ENCODE measurements at regions not wholly inside any gene's neighbourhood (a gene's known extent, or its start where the extent isn't known, plus 50 kb on each side); places are given as distances from the start of the nearest gene placed in this dataset.
"Not testable (repeated sequence)": the region's sequence is repeated elsewhere in the genome, so short reads cannot be mapped to it uniquely, and the experiment has no call there.

DNA sequence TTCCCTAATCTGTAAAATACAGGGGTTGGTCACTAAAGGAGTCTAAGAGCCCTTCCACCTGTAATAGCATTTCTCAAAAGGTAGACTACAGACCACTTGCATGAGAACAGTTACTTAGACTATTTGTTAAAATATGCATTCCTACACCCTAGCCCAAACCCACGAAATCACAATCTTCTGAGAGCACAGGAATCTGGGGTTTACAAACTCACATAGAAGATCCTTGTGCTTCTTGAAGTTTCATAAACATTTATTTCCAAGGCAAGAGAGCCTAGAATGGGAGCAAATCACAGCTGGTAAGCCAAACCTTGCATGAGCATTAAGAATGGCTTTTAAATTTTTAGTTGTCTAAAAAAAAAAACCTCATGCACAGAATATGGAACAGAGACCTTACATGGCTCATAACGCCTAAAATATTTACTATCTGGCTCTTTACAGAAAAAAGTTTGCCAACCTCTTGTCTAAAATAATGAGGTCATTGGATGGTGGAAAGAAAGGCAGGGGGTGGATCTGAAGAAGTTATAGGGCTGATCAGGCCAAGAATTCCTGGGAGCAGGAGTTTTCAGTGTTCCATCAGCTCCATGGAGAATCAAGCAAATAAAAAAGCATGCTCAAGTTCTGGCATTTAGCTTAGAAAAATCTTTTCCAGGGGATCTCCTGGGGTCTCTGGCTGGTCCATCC, 133.4 kb downstream of the CCDC34 start:
- peaks cover 29% of the 10 kb centered on the region for H3K4me1 Mint-ChIP-seq (ENCODE audit: unreplicated experiment)
- no peak for TF ChIP-seq CTCF (conservative IDR thresholded peaks at IDR 0.05)
- H3K4me3 Mint-ChIP-seq: no peak overlapping the region
- H3K9me3 Mint-ChIP-seq: peaks cover 8% of the 10 kb centered on the region
- no peak for DNase-seq (ENCODE audit: extremely low spot score, unreplicated experiment)
- no peaks in the 10 kb centered on the region for H3K27me3 Mint-ChIP-seq
- peaks cover 6% of the 10 kb centered on the region for H3K36me3 Mint-ChIP-seq
- no peak overlapping the region for H3K27ac Mint-ChIP-seq

DNA sequence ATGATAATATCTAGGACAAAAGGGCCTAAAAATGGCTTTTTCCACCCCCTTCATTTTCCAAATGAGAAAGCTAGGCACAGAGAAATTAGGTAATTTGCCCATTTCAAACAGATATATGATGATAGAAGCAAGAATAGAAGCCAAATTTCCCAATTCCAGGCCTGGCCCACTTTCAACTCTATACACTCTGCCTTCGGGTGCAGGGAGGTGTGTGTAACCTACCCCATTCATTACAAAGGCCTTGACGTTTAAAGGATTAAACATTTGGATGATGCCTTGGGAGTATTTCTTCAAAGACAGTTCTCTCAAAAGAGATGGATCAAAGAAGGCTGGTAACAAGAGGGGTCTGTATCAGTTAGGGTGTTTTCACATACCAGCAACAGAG, 134.1 kb downstream of the CCDC34 start:
- no peak overlapping the region for H3K4me3 Mint-ChIP-seq
- peaks cover 23% of the 10 kb centered on the region for H3K4me1 Mint-ChIP-seq (ENCODE audit: unreplicated experiment)
- H3K27me3 Mint-ChIP-seq: no peaks in the 10 kb centered on the region
- no peak overlapping the region for H3K27ac Mint-ChIP-seq
- peaks cover 6% of the 10 kb centered on the region for H3K36me3 Mint-ChIP-seq
- DNase-seq (ENCODE audit: extremely low spot score, unreplicated experiment): no peak
- H3K9me3 Mint-ChIP-seq: peaks cover 8% of the 10 kb centered on the region
- no peak for TF ChIP-seq CTCF (conservative IDR thresholded peaks at IDR 0.05)

DNA sequence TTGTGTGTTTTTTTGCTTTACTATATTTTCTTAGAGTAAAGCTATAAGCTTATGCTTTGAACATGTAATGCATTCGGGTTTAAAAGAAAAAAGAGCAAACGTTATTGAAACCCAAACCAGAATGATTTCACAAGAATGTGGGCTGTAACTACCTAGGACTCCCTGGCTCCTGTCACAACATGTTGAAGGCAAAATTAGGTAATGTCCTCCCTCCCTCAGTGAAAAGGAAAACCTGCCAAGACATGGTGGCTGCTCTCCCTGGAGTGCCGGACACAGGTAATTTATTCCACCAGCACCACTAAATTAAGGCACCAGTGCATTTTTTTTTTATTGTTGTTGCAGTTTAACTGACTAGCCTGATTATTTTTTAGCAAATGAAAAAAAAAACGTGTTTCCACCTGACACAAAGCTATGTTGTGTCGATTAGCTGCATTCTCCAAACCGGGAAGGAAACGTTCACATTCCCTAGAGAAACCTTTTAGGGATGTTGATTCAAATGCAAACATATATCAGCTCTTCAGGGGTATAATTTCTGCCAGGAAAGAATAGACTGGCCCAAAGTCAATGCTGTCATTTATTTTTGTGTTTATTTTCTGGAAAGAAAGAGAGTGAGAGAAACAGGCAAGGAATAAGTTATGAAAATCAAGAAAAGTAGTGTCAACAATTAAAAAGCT, 134.6 kb downstream of the CCDC34 start:
- H3K4me3 Mint-ChIP-seq: peak overlapping the region; percentile 24
- TF ChIP-seq CTCF (conservative IDR thresholded peaks at IDR 0.05): no peak
- no peak for DNase-seq (ENCODE audit: extremely low spot score, unreplicated experiment)
- peaks cover 6% of the 10 kb centered on the region for H3K36me3 Mint-ChIP-seq
- no peaks in the 10 kb centered on the region for H3K27me3 Mint-ChIP-seq
- H3K9me3 Mint-ChIP-seq: peaks cover 8% of the 10 kb centered on the region
- H3K27ac Mint-ChIP-seq: no peak overlapping the region
- H3K4me1 Mint-ChIP-seq (ENCODE audit: unreplicated experiment): peaks cover 18% of the 10 kb centered on the region

DNA sequence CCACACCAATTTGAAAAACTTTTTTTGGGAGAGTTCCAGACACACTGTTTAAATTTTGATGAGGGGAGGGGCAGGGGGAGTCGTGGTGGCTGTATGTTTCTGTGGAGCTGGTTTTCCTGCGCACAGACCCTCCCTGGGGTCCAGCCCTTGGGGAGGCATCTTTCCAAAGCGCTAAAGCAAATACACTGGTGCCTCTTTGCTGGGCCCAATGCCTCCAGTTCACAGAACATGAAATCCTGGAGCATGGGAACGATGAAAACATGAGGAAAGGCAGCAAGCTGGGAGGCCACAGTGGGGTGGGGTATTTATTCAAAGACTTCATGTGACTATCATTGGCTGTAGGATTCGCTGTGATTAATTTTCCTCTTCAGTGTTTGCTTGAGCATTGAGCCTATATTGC, 135.3 kb downstream of the CCDC34 start:
- no peak overlapping the region for H3K4me3 Mint-ChIP-seq
- DNase-seq (ENCODE audit: extremely low spot score, unreplicated experiment): no peak
- TF ChIP-seq CTCF (conservative IDR thresholded peaks at IDR 0.05): no peak
- no peaks in the 10 kb centered on the region for H3K27me3 Mint-ChIP-seq
- peaks cover 8% of the 10 kb centered on the region for H3K9me3 Mint-ChIP-seq
- no peak overlapping the region for H3K27ac Mint-ChIP-seq
- peaks cover 18% of the 10 kb centered on the region for H3K4me1 Mint-ChIP-seq (ENCODE audit: unreplicated experiment)
- peaks cover 6% of the 10 kb centered on the region for H3K36me3 Mint-ChIP-seq

DNA sequence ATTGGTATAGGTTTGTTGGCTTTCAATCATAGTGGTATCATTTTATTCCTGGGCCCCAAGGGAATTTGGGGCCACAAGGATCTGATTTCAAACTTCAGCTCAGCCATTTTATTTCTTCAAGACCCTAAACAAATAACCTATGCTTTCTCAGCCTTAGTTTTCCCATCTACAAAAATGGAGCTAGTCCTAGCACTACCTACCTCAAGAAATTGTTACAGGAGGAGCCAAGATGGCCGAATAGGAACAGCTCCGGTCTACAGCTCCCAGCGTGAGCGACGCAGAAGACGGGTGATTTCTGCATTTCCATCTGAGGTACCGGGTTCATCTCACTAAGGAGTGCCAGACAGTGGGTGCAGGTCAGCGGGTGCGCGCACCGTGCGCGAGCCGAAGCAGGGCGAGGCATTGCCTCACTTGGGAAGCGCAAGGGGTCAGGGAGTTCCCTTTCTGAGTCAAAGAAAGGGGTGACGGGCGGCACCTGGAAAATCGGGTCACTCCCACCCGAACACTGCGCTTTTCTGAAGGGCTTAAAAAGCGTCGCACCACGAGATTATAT, 143.5 kb downstream of the CCDC34 start:
- not testable (repeated sequence) for H3K9me3 Mint-ChIP-seq; DNase-seq (ENCODE audit: extremely low spot score, unreplicated experiment); H3K27me3 Mint-ChIP-seq; H3K36me3 Mint-ChIP-seq
- Mint-ChIP-seq H3K27ac (peak overlapping the region; percentile 86), H3K4me3 (peak overlapping the region; percentile 87), H3K4me1 (ENCODE audit: unreplicated experiment) (peaks cover 36% of the 10 kb centered on the region)

- Mint-ChIP-seq H3K4me1 (ENCODE audit: unreplicated experiment) (peaks cover 41% of the 10 kb centered on the region), H3K9me3 (no peaks in the 10 kb centered on the region), H3K27me3 (no peaks in the 10 kb centered on the region), H3K27ac (peak overlapping the region; percentile 86), H3K4me3 (peak overlapping the region; percentile 87), H3K36me3 (no peaks in the 10 kb centered on the region)
- no peak for TF ChIP-seq CTCF (conservative IDR thresholded peaks at IDR 0.05)
- DNase-seq (ENCODE audit: extremely low spot score, unreplicated experiment): no peak
Observed at GRCh38 chr11:27218421-27219038, 144.5 kb downstream of the CCDC34 start.
